BE2C (cell line): ENCODE measurements at regions not wholly inside any gene's neighbourhood (a gene's known extent, or its start where the extent isn't known, plus 50 kb on each side); places are given as distances from the start of the nearest gene placed in this dataset.

Experiments used
- DNase-seq: peaks from one replicate; pipeline ENCODE4 v3.0.0-alpha.2; 2020
- H3K27me3 ChIP-seq: fragments of 250-450 bp; sonication (Bioruptor Pico); 2 replicates; pipeline ENCODE4 v1.5.1; 2020; ENCODE audit warnings: mild to moderate bottlenecking
- H3K36me3 ChIP-seq: fragments of 250-450 bp; sonication (Bioruptor Pico); 2 replicates; pipeline ENCODE4 v1.5.1; 2020; ENCODE audit warnings: mild to moderate bottlenecking
- H3K4me1 ChIP-seq: fragments of 250-450 bp; sonication (Bioruptor Pico); 2 replicates; pipeline ENCODE4 v1.5.1; 2020
- H3K4me3 ChIP-seq: 2 replicates; pipeline ENCODE4 v1.5.1; 2011; ENCODE audit warnings: low read depth, low read length
- H3K9me3 ChIP-seq: fragments of 250-450 bp; sonication (Bioruptor Pico); 2 replicates; pipeline ENCODE4 v1.5.1; 2020
- TF ChIP-seq, protein P1 (sequence below): IDR thresholded peaks from 2 replicates; pipeline ENCODE4 v1.5.1; 2012; ENCODE audit warnings: mild to moderate bottlenecking, low read depth, low read length

DNA sequence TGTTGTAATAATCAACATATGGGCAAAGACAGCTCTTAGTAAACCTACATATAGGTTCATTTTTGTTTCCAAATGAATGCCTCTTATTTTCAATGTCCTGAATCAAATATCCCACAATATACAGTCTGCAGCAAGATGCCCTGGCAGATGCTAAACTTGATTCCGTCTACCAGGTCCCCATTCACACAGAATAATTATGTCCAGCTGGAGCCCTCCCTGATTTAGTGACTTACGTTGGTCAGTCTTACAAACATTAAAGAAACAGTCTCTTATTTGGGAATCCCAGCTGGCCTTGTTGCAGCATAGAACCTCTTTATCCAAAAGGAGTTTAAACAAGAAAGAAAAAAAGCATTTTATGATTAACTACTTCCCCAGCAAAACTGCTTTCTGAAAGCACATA, 82.7 kb upstream of the BMP4 start:
- Histone ChIP-seq H3K4me1 (no peaks in the 10 kb centered on the region), H3K4me3 (no peak overlapping the region), H3K36me3 (no peaks in the 10 kb centered on the region), H3K27me3 (0 out of 2 replicates have a peak, but pooled peaks cover 2% of the 10 kb centered on the region), H3K9me3 (no peaks in the 10 kb centered on the region)
- TF ChIP-seq, protein P1, sequence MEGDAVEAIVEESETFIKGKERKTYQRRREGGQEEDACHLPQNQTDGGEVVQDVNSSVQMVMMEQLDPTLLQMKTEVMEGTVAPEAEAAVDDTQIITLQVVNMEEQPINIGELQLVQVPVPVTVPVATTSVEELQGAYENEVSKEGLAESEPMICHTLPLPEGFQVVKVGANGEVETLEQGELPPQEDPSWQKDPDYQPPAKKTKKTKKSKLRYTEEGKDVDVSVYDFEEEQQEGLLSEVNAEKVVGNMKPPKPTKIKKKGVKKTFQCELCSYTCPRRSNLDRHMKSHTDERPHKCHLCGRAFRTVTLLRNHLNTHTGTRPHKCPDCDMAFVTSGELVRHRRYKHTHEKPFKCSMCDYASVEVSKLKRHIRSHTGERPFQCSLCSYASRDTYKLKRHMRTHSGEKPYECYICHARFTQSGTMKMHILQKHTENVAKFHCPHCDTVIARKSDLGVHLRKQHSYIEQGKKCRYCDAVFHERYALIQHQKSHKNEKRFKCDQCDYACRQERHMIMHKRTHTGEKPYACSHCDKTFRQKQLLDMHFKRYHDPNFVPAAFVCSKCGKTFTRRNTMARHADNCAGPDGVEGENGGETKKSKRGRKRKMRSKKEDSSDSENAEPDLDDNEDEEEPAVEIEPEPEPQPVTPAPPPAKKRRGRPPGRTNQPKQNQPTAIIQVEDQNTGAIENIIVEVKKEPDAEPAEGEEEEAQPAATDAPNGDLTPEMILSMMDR, result no peak
- no peak for DNase-seq

DNA sequence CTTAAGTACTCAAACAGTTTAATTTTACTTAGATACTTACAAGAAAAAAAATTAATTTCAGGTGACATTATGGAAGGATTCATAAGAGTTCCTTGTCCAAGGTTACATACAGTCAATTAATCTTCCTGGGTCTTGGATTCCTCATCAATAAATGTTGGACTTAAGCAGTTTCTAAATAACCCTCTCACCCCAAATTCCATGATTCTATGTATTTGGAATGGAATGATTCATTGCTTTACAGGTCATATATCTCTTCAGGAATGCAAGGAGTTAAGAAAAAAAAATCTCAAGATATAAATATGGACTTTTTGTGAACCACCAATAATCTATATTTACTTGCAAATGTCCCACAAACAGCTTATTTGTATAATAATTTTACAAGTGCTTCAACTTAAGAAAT, 84.2 kb upstream of the BMP4 start:
- DNase-seq, result no peak
- no peaks in the 10 kb centered on the region for H3K9me3 ChIP-seq
- H3K4me1 ChIP-seq, result no peaks in the 10 kb centered on the region
- no peaks in the 10 kb centered on the region for H3K36me3 ChIP-seq
- H3K27me3 ChIP-seq, result 0 out of 2 replicates have a peak, but pooled peaks cover 2% of the 10 kb centered on the region
- no peak overlapping the region for H3K4me3 ChIP-seq
- TF ChIP-seq, protein P1, result no peak

DNA sequence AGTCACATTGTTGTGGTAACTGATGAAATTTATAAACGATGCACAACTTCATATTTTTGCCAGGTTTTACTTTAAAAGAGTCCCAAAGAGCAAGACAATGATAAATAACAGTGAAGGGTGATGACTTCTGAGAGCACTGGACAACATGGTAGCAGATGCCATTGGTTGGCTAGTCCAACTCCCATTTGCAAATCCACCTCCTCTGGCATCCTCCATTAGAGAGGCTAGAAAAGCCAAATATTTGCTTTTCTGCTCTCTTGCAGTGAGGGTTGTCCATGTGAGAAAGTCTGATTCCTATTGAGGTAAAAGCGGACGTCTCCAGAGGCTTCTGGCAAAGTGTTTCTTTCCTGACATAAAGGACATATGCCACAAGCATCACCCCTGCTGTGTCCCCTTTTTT, 89.6 kb upstream of the BMP4 start:
- H3K27me3 ChIP-seq, result 0 out of 2 replicates have a peak, but pooled peaks cover 2% of the 10 kb centered on the region
- DNase-seq, result no peak
- TF ChIP-seq, protein P1, result no peak
- no peaks in the 10 kb centered on the region for H3K9me3 ChIP-seq
- H3K4me3 ChIP-seq, result no peak overlapping the region
- H3K4me1 ChIP-seq, result no peaks in the 10 kb centered on the region
- H3K36me3 ChIP-seq, result no peaks in the 10 kb centered on the region

DNA sequence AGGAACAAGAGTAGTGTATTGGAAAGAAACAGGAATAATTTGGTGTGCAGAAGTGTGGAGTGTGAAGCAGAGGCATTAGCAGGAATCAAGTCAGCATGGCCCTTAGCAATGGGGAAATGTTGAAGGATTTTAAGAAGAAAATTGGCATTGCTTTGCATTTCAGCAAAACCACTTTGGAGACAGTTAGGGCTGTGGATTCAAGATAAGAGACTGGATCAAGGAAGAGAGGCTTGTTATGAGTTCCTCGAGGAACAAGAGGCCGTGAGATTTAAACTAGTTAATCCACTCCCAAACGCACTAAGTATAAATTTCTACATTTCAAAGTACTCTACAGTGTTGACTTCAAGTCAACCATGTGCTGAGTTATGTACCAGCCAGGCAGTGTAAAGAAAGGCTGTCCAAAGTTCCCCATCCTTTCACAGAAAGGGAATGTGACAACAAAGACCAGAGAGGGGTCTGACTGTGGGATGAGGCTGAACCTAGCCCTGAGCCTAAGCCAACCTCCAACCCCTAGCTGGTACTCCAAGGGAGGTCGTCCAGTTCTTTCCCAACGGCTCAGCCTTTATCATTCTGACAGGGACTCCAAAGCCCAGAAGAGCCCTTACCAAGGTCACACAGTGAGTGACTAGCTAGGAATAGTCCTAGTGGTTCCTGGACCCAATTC, 91.2 kb upstream of the BMP4 start:
- H3K9me3 ChIP-seq, result no peaks in the 10 kb centered on the region
- H3K36me3 ChIP-seq, result no peaks in the 10 kb centered on the region
- TF ChIP-seq, protein P1, result no peak

DNA sequence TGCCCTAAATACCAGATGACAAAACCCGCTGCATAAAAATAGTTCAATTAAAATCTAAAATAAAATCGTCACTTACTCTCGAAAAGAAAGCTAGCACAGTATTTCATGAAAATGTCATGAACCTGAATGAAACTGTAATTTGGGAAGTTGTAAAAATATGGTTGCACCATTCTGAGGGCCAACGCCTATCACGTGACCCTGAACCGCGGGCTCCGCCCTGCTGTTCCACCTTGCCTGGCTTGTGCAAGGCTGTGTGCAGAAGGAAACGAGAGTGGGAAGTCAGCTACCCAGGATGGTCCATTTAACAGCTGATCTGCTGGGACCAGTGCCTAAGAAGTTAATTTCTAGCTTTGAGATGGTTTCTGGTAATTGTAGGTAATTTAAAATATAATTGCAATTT, 91.7 kb upstream of the BMP4 start:
- no peak overlapping the region for H3K4me3 ChIP-seq
- DNase-seq, result no peak

More for the DNA sequence above, 91.2 kb upstream of the BMP4 start:
- H3K27me3 ChIP-seq, result peaks cover 2% of the 10 kb centered on the region; the same call in 1 of the 2 replicates
- no peak for DNase-seq
- no peak overlapping the region for H3K4me3 ChIP-seq
- no peaks in the 10 kb centered on the region for H3K4me1 ChIP-seq

DNA sequence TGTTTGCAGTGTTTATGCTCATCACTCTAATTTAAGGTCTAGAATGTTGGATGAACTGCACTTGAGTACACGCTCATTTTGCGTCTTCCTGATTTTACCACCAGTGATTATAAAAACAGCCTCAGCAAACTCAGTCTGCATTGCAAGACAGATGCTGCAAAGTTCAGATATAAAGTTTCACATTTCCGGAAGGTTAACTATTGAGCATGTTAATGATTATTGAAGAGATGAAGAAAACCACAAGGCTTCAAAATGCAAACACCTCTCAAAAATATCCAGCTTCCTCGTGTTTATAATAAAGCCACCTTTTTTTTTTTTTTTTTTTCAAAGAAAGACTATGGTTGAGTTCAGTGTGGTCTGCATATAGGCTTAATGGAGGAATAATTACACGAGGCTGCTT, 92.1 kb upstream of the BMP4 start:
- H3K9me3 ChIP-seq, result no peaks in the 10 kb centered on the region
- H3K27me3 ChIP-seq, result peaks cover 1% of the 10 kb centered on the region; the same call in 1 of the 2 replicates
- no peak overlapping the region for H3K4me3 ChIP-seq
- no peak for DNase-seq
- TF ChIP-seq, protein P1, result no peak
- no peaks in the 10 kb centered on the region for H3K4me1 ChIP-seq
- no peaks in the 10 kb centered on the region for H3K36me3 ChIP-seq

More for the DNA sequence above, 91.7 kb upstream of the BMP4 start:
- no peaks in the 10 kb centered on the region for H3K36me3 ChIP-seq
- no peaks in the 10 kb centered on the region for H3K4me1 ChIP-seq
- TF ChIP-seq, protein P1, result no peak
- no peaks in the 10 kb centered on the region for H3K9me3 ChIP-seq
- peaks cover 2% of the 10 kb centered on the region; the same call in 1 of the 2 replicates for H3K27me3 ChIP-seq
